Stimulated activated CD8-positive, alpha-beta memory T cell treated with anti-CD3 and anti-CD28 coated beads, Interleukin-7, amount 100 ng/mL, for 48 hours (primary cell): ENCODE measurements at regions not wholly inside any gene's neighbourhood (a gene's known extent, or its start where the extent isn't known, plus 50 kb on each side); places are given as distances from the start of the nearest gene placed in this dataset.

ENCODE experiments used
- DNase-seq, 2 donors: peaks; one replicate each; pipeline ENCODE4 v3.0.0-alpha.2; 2020; ENCODE audit warnings: low read depth in 1 of 2; ENCODE audit errors: extremely low read depth in 1 of 2

GRCh38 chr10:131806646-131807317 lies 94.0 kb upstream of the PPP2R2D start:
- DNase-seq: no peak

DNA sequence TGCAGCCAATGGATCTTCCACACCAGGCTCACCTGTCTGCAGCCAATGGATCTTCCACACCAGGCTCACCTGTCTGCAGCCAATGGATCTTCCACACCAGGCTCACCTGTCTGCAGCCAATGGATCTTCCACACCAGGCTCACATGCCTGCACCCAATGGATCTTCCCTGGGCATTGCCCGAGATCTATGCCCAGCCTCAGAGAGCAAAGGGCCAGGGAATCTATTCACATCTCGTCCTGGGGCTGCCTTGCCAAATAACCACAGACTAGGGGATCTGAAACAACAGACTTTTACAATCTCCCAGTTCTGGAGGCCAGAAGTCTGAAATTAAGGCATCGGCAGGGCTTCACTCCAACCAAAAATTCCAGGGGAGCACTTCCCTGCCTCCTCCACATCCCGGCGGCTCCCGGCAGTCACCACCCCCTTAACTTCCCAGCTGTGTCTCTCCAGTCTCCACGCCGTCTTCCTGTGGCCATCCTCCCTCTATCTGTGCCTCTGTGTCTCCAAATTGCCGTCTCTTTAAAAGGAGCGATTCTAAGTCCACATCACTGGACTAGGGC lies 92.4 kb upstream of the PPP2R2D start:
- DNase-seq: no peak

- DNase-seq: no peak
Observed at GRCh38 chr10:131810036-131810804, 90.6 kb upstream of the PPP2R2D start.

GRCh38 chr10:131810805-131811629 lies 89.8 kb upstream of the PPP2R2D start:
- DNase-seq: no peak

- no peak for DNase-seq
Observed at GRCh38 chr10:131811630-131812403, 89.0 kb upstream of the PPP2R2D start.

GRCh38 chr10:131812736-131813604 lies 87.8 kb upstream of the PPP2R2D start:
- DNase-seq: no peak

DNA sequence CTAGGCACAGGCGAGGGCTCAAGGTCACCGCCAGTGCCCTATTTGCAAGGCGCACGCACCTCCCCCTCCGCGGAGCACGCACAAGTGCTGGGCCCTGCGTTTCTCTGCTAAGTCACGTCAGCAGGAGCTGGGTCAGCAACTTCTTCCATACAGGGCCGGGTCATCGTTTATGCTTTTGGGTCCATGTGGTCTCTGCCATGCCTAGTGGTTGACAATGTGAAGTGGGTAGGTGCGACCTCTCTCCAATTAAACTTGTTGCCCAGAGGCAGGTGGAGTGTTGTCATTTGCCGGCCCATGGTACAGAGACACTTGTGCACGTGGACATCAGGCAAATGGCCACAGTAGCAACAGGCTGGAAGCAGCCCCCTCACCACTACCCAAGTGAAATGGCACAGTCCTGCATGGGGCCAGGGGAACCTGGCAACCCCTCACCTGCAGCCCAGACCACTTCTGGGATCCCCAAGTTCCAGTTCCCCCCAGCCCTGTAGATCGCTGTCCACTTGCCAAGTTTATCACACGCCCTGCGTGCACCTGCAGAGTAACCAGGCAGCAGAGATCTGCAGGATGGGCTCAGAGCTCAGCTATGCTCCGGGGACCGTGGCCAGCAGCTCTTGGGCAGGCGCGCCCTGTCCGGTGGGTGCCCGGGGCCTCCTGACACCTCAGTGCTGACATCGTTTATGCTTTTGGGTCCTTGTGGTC lies 86.1 kb upstream of the PPP2R2D start:
- no peak for DNase-seq

DNA sequence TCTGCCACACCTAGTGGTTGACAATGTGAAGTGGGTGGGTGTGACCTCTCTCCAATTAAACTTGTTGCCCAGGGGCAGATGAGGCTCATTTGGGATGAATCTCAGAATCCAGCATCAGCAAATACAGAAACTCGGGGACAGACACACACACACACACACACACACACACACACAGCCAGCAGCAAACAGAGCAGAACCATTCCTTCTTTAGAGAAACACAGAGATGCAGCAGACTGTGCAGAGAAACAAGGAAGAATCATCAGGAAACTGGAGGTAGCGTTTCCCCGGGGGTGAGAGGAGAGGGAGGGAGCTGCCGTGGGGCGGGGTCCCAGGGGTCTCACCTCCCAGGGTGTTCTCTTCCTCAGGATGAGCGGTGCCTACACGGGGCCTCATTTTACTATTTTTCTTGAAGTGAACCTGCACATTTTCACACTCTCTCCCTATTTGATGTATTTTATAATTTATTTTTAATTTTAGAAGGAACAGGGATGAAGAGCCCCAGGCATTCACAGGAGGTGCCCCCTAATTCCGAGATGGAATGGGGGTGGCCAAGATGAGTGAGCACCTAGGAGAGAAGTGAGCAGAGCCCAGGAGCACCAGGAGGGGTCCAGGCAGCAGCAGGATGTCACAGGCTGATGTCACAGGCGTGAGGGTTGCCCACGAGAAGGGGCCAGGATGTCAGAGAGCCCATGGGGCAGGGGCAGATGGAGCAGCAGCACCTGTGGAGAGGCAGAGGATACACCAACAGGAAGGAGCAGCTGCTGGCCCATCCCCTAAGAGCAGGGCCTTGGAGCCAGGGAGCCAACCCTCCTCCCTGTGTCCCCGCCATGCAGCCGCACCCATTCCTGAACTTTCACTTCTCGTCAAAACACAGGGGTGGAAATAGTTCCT lies 85.3 kb upstream of the PPP2R2D start:
- no peak for DNase-seq

DNA sequence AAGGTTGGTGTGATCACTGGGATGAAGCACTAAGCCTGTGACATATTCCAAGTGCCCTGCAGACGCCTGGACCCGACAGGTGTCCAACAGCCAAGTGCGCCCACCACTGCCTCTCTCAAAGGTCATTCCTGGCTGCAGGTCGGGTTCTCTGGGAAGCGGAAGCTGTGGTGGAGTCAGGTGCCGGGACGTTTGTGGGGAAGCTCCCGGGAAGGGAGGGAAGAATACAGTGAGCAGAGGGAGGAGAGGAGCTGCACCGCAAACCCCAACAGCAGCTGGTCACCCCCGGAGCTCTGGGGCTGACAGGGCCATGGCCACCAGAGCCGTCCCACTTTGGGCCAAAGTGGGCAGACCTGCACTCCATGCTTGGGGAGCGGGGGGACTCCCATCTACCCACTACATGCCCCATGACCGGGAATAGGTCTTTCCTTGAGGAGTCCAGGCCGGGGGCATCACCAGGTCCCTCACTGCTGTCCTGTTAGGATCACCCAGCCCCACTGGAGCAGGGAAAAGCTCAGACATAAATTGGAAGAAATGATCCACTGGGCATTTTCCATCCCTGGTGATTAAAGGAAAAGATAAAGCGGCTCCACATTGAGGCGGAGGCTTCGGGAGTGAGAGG lies 84.5 kb upstream of the PPP2R2D start:
- no peak for DNase-seq

DNA sequence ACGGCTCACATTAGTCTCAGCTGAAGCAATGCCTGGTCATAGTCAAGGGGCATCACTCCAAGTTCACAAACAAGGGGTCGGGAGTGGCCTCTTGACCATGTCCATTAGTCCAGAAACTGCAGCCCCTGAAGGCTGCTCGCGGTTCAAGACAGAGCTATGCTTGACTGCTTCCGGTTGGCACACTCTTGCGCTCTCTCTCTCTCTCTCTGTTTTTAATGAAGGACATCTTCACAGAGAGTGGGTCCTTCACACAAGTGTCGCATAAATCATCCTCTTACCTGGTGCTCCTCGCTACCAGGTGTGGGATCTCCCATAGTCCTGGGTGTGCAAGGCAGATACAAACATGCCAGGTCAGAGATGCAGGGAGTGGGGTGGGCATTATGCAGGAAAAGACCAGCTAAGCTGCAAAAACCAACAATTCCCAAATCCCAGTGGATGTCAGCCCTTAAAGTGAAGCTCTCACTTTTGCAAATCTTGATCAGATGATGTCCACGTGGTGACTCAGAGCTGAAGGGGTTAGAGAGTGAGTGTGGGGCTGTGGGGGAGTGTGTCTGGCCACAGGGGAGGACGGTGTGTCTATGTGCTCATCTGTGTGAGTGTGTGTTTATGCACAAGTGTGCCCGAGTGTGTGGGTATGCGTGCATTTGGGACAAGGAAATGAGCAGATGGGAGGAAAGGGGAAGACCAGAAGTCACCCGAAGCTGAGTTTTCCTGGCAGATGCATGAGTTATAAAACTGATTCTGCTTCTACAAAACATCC lies 83.7 kb upstream of the PPP2R2D start:
- no peak for DNase-seq

- DNase-seq: no peak
Observed at GRCh38 chr10:131817866-131818509, 82.8 kb upstream of the PPP2R2D start.

DNA sequence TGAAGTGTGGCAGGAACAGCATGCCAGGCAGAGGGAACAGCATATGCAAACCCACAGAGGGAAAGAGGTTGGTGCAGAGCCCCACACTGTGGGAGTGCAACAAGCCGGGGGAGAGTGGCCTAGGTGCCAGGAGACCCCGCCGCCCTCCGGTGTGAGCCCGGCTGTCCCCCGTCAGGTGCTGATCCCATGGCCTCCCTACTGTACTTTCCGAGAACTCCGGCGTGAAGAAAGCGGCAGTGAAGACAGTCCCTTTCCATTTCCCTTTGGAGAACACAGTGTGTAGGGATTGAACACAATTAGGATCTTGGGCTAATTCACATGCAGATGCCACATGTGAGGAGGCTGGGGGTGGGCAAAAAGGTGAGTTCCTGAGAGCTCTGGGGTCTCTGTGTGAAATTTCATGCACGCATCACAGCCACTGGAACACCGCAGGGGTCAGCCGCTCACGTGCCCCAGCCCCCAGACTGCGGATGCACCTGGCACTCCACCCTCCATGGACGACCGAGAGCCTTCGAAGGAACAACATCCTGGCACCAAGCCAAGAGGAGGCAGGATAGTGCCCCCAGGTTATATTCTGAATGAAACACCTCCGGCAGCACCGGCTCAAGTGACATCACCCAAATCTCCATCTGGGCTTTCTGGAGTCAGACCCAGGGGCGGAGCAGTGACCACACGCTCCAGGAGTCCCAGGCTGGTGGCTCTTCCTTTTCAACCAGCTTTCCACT lies 82.1 kb upstream of the PPP2R2D start:
- DNase-seq: no peak

- DNase-seq: no peak
Observed at GRCh38 chr10:131819241-131820072, 81.4 kb upstream of the PPP2R2D start.

DNA sequence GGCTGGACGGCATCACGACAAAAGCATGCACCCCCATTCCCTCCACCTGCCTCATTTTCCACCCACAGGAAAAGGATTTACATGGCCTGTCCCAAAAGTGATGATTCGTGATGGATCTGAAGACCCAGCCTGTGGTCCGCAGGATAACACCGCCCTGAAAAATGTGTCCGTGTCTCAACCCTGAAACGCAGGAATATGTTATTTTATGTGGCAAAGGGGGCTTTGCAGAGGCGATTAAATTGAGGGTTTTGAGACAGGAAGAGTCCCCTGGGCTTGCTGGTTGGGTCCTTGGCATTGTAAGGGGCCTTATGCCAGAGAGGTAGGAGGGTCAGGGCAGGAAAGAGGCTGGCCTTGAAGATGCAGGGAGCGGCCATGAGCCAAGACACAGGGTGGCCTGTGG lies 80.2 kb upstream of the PPP2R2D start:
- no peak for DNase-seq
